OCI-LY1 (cell line): ENCODE measurements at regions not wholly inside any gene's neighbourhood (a gene's known extent, or its start where the extent isn't known, plus 50 kb on each side); places are given as distances from the start of the nearest gene placed in this dataset.

Experiments
- H2AFZ ChIP-seq: fragments of 200-600 bp; sonication (generic), shearing (Covaris generic); 2 replicates; pipeline ENCODE4 v1.6.0; 2014; ENCODE audit warnings: antibody characterized with exemption, mild to moderate bottlenecking, low read length
- H3F3A ChIP-seq: fragments of 200-600 bp; sonication (generic), shearing (Covaris generic); 2 replicates; pipeline ENCODE4 v1.6.0; 2014; ENCODE audit warnings: mild to moderate bottlenecking, antibody characterized with exemption, low read length, moderate library complexity; ENCODE audit not compliant: insufficient read depth
- H3K27ac ChIP-seq: fragments of 200-600 bp; sonication (generic); 2 replicates; pipeline ENCODE4 v1.5.1; 2014; ENCODE audit warnings: low read length, mixed run types, mild to moderate bottlenecking, low read depth; ENCODE audit not compliant: poor library complexity, severe bottlenecking
- H3K27me3 ChIP-seq: fragments of 200-600 bp; sonication (generic); 2 replicates; pipeline ENCODE4 v1.6.0; 2014; ENCODE audit warnings: antibody characterized with exemption, mild to moderate bottlenecking, low read length, moderate library complexity; ENCODE audit not compliant: insufficient read depth
- H3K36me3 ChIP-seq: fragments of 200-600 bp; sonication (generic); 2 replicates; pipeline ENCODE4 v1.6.1; 2014; ENCODE audit warnings: mild to moderate bottlenecking, antibody characterized with exemption, low read length, moderate library complexity, mixed read lengths; ENCODE audit not compliant: insufficient read depth
- H3K4me1 ChIP-seq: fragments of 200-600 bp; sonication (generic); 2 replicates; pipeline ENCODE4 v1.5.1; 2014; ENCODE audit warnings: mild to moderate bottlenecking, low read length, moderate library complexity; ENCODE audit not compliant: insufficient read depth, severe bottlenecking
- H3K4me2 ChIP-seq: fragments of 200-600 bp; sonication (generic), shearing (Covaris generic); 2 replicates; pipeline ENCODE4 v1.6.1; 2014; ENCODE audit warnings: low read length
- H3K4me3 ChIP-seq: fragments of 200-600 bp; sonication (generic); 2 replicates; pipeline ENCODE4 v1.5.1; 2014; ENCODE audit warnings: low read length, low read depth, mild to moderate bottlenecking, mixed read lengths; ENCODE audit not compliant: poor library complexity, severe bottlenecking
- H3K79me2 ChIP-seq: fragments of 200-600 bp; shearing (Covaris generic); 2 replicates; pipeline ENCODE4 v1.6.1; 2016; ENCODE audit warnings: mixed run types, low read length, mixed read lengths; ENCODE audit not compliant: insufficient read depth
- H3K9ac ChIP-seq: fragments of 200-600 bp; sonication (generic), shearing (Covaris generic); 2 replicates; pipeline ENCODE4 v1.6.1; 2014; ENCODE audit warnings: mild to moderate bottlenecking, low read length, mixed read lengths
- H3K9me2 ChIP-seq: fragments of 200-600 bp; sonication (generic), shearing (Covaris generic); 2 replicates; pipeline ENCODE4 v1.6.1; 2014; ENCODE audit warnings: low read depth, mild to moderate bottlenecking, low read length, mixed read lengths
- H3K9me3 ChIP-seq: fragments of 200-600 bp; shearing (Covaris generic); 2 replicates; pipeline ENCODE4 v1.6.1; 2014; ENCODE audit warnings: low read length, mixed read lengths
- H4K20me1 ChIP-seq: fragments of 200-600 bp; sonication (generic), shearing (Covaris generic); 2 replicates; pipeline ENCODE4 v1.6.0; 2016; ENCODE audit warnings: mild to moderate bottlenecking, low read length; ENCODE audit not compliant: insufficient read depth
- EZH2 ChIP-seq: fragments of 200-600 bp; sonication (generic), shearing (Covaris generic); IDR thresholded peaks from 2 replicates; pipeline ENCODE4 v1.8.0; 2017; ENCODE audit warnings: borderline replicate concordance, mixed run types, mild to moderate bottlenecking, antibody characterized with exemption, low read length, moderate library complexity, mixed read lengths
- TF ChIP-seq, protein P1 (sequence below): fragments of 200-600 bp; sonication (generic), shearing (Covaris generic); IDR thresholded peaks from 2 replicates; pipeline ENCODE4 v1.5.1; 2017; ENCODE audit warnings: mild to moderate bottlenecking, antibody characterized with exemption, low read length, moderate library complexity, mixed read lengths

DNA sequence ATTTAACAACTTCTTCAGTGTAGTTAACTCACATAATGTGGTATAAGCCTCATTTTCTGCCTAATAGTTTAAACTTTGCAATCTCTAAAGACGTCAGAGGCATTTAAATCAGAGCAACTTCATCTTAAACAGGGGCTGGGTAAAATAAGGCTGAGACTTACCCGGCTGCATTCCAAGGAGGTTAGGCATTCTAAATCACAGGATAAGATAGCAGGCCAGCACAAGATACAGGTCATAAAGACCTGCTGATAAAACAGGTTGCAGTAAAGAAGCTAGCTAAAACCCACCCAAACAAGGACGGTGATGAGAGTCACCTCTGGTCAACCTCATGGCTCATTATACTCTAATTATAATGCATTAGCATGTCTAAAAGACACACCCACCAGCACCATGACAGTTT is 115.6 kb upstream of the PKP2 start:
- TF ChIP-seq EZH2 = no peak
- TF ChIP-seq, protein P1, sequence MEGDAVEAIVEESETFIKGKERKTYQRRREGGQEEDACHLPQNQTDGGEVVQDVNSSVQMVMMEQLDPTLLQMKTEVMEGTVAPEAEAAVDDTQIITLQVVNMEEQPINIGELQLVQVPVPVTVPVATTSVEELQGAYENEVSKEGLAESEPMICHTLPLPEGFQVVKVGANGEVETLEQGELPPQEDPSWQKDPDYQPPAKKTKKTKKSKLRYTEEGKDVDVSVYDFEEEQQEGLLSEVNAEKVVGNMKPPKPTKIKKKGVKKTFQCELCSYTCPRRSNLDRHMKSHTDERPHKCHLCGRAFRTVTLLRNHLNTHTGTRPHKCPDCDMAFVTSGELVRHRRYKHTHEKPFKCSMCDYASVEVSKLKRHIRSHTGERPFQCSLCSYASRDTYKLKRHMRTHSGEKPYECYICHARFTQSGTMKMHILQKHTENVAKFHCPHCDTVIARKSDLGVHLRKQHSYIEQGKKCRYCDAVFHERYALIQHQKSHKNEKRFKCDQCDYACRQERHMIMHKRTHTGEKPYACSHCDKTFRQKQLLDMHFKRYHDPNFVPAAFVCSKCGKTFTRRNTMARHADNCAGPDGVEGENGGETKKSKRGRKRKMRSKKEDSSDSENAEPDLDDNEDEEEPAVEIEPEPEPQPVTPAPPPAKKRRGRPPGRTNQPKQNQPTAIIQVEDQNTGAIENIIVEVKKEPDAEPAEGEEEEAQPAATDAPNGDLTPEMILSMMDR = no peak

GRCh38 chr12:33006106-33006505 is 109.5 kb upstream of the PKP2 start:
- no peak for TF ChIP-seq EZH2
- TF ChIP-seq, protein P1 = no peak
- Histone ChIP-seq H3K4me2 (no peak overlapping the region), H3F3A (no peaks in the 10 kb centered on the region), H3K9ac (no peak overlapping the region), H3K36me3 (no peaks in the 10 kb centered on the region), H3K9me2 (no peaks in the 10 kb centered on the region), H3K4me3 (no peak overlapping the region), H3K27ac (no peak overlapping the region), H3K79me2 (no peaks in the 10 kb centered on the region), H3K9me3 (0 out of 2 replicates have a peak, but pooled peaks cover 2% of the 10 kb centered on the region), H3K27me3 (no peaks in the 10 kb centered on the region), H2AFZ (no peak overlapping the region), H4K20me1 (no peaks in the 10 kb centered on the region), H3K4me1 (no peaks in the 10 kb centered on the region)

More for the DNA sequence above, 115.6 kb upstream of the PKP2 start:
- H3K4me1 ChIP-seq = no peaks in the 10 kb centered on the region
- no peak overlapping the region for H3K4me3 ChIP-seq
- no peak overlapping the region for H3K9ac ChIP-seq
- no peaks in the 10 kb centered on the region for H3K36me3 ChIP-seq
- no peaks in the 10 kb centered on the region for H3F3A ChIP-seq
- H3K4me2 ChIP-seq = no peak overlapping the region
- no peaks in the 10 kb centered on the region for H3K9me3 ChIP-seq
- H3K9me2 ChIP-seq = no peaks in the 10 kb centered on the region
- H3K27ac ChIP-seq = no peak overlapping the region
- no peaks in the 10 kb centered on the region for H4K20me1 ChIP-seq
- no peaks in the 10 kb centered on the region for H3K27me3 ChIP-seq
- no peak overlapping the region for H2AFZ ChIP-seq
- no peaks in the 10 kb centered on the region for H3K79me2 ChIP-seq

DNA sequence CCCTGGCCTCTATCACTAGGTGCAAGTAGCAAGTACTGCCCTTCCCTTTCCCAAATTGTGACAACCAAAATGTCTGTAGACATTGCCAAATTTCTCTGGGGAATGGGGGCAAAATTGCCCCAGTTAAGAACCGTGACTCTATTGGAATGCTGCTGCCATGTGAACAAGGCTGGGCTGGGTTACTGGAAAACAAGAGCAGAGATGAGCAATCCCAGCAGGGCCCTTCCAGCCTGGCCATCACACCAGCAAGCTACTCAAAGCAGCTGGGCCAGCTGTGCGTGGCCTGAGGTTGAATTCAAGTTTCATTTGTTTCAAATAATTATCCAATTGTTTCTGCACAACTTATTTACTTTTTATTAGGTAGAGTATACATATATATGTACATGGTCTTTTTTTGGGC is 103.4 kb upstream of the PKP2 start:
- H4K20me1 ChIP-seq = no peaks in the 10 kb centered on the region
- H3K4me3 ChIP-seq = no peak overlapping the region
- no peaks in the 10 kb centered on the region for H3K36me3 ChIP-seq
- TF ChIP-seq, protein P1 = no peak
- TF ChIP-seq EZH2 = no peak
- no peaks in the 10 kb centered on the region for H3K27me3 ChIP-seq
- H3K4me1 ChIP-seq = no peaks in the 10 kb centered on the region
- no peaks in the 10 kb centered on the region for H3K79me2 ChIP-seq
- no peaks in the 10 kb centered on the region for H3F3A ChIP-seq
- H3K9ac ChIP-seq = no peak overlapping the region
- no peaks in the 10 kb centered on the region for H3K9me2 ChIP-seq
- no peak overlapping the region for H2AFZ ChIP-seq
- H3K4me2 ChIP-seq = no peak overlapping the region
- H3K9me3 ChIP-seq = 0 out of 2 replicates have a peak, but pooled peaks cover 2% of the 10 kb centered on the region
- no peak overlapping the region for H3K27ac ChIP-seq
